SK-N-SH treated with all-trans-retinoic acid at 6 μM for 48 hours (cell line): ENCODE measurements at regions not wholly inside any gene's neighbourhood (a gene's known extent, or its start where the extent isn't known, plus 50 kb on each side); places are given as distances from the start of the nearest gene placed in this dataset.

Experiments used
- ATAC-seq: fragments of 200-7000 bp; cut with Tn5 transposase; 3 replicates; pipeline ENCODE4 v1.9.1; 2020; ENCODE audit warnings: mild to moderate bottlenecking, moderate library complexity
- ARNTL ChIP-seq: fragments of 450-650 bp; formaldehyde crosslinking; IDR thresholded peaks from 2 replicates; pipeline ENCODE4 v1.5.0; 2020; ENCODE audit warnings: low read depth, mild to moderate bottlenecking, moderate library complexity, borderline replicate concordance
- BACH2 ChIP-seq: fragments of 250-450 bp; sonication (Bioruptor Pico); IDR thresholded peaks from 2 replicates; pipeline ENCODE4 v1.9.0; 2021; ENCODE audit warnings: mild to moderate bottlenecking, borderline replicate concordance
- CSDC2 ChIP-seq: fragments of 250-450 bp; sonication (Bioruptor Pico); IDR thresholded peaks from 2 replicates; pipeline ENCODE4 v1.5.0; 2020; ENCODE audit warnings: mild to moderate bottlenecking, moderate library complexity
- CSRNP3 ChIP-seq: fragments of 250-450 bp; sonication (Bioruptor Pico); IDR thresholded peaks from 2 replicates; pipeline ENCODE4 v1.5.1; 2021; ENCODE audit warnings: mild to moderate bottlenecking, moderate library complexity
- ESRRG ChIP-seq: fragments of 250-450 bp; sonication (Bioruptor Pico); IDR thresholded peaks from 2 replicates; pipeline ENCODE4 v1.6.1; 2021; ENCODE audit warnings: mild to moderate bottlenecking
- GLIS3 ChIP-seq: fragments of 250-450 bp; sonication (Bioruptor Pico); IDR thresholded peaks from 2 replicates; pipeline ENCODE4 v1.5.0; 2020; ENCODE audit warnings: mild to moderate bottlenecking, moderate library complexity
- ISL1 ChIP-seq: fragments of 250-450 bp; sonication (Bioruptor Pico); IDR thresholded peaks from 2 replicates; pipeline ENCODE4 v2.1.2; 2022; ENCODE audit warnings: mild to moderate bottlenecking, moderate library complexity
- PPARA ChIP-seq: fragments of 250-450 bp; sonication (Bioruptor Pico); IDR thresholded peaks from 2 replicates; pipeline ENCODE4 v1.5.0; 2020; ENCODE audit warnings: mild to moderate bottlenecking, borderline replicate concordance
- RARB ChIP-seq: fragments of 250-450 bp; sonication (Bioruptor Pico); IDR thresholded peaks from 2 replicates; pipeline ENCODE4 v1.8.0; 2021; ENCODE audit warnings: mild to moderate bottlenecking, moderate library complexity
- SNAI2 ChIP-seq: fragments of 250-450 bp; sonication (Bioruptor Pico); IDR thresholded peaks from 2 replicates; pipeline ENCODE4 v1.5.0; 2020; ENCODE audit warnings: mild to moderate bottlenecking, moderate library complexity
- TCF4 ChIP-seq: fragments of 250-450 bp; sonication (Bioruptor Pico); IDR thresholded peaks from 2 replicates; pipeline ENCODE4 v1.8.0; 2021; ENCODE audit warnings: mild to moderate bottlenecking, moderate library complexity, borderline replicate concordance
- TOX ChIP-seq: fragments of 250-450 bp; sonication (Bioruptor Pico); IDR thresholded peaks from 2 replicates; pipeline ENCODE4 v1.8.0; 2021; ENCODE audit warnings: mild to moderate bottlenecking, moderate library complexity, borderline replicate concordance
- TSHZ2 ChIP-seq: fragments of 250-450 bp; sonication (Bioruptor Pico); IDR thresholded peaks from 2 replicates; pipeline ENCODE4 v1.5.0; 2020; ENCODE audit warnings: mild to moderate bottlenecking, moderate library complexity
- ZC3H10 ChIP-seq: fragments of 250-450 bp; sonication (Bioruptor Pico); IDR thresholded peaks from 2 replicates; pipeline ENCODE4 v1.5.1; 2021; ENCODE audit warnings: mild to moderate bottlenecking, moderate library complexity
- ZFP3 ChIP-seq: fragments of 250-450 bp; sonication (Bioruptor Pico); IDR thresholded peaks from 2 replicates; pipeline ENCODE4 v1.5.0; 2020; ENCODE audit warnings: mild to moderate bottlenecking, moderate library complexity
- ZFP30 ChIP-seq: fragments of 450-650 bp; formaldehyde crosslinking; IDR thresholded peaks from 2 replicates; pipeline ENCODE4 v1.5.0; 2022; ENCODE audit warnings: mild to moderate bottlenecking, moderate library complexity
- ZNF565 ChIP-seq: fragments of 450-650 bp; formaldehyde crosslinking; conservative IDR thresholded peaks from 2 replicates; pipeline ENCODE4 v1.5.0; 2020; ENCODE audit warnings: low read depth, mild to moderate bottlenecking, moderate library complexity
- ZNF70 ChIP-seq: fragments of 450-650 bp; formaldehyde crosslinking; IDR thresholded peaks from 2 replicates; pipeline ENCODE4 v1.5.0; 2020; ENCODE audit warnings: mild to moderate bottlenecking, moderate library complexity
- ZNF8 ChIP-seq: fragments of 450-650 bp; formaldehyde crosslinking; IDR thresholded peaks from 2 replicates; pipeline ENCODE4 v1.5.0; 2020; ENCODE audit warnings: mild to moderate bottlenecking, moderate library complexity
- TF ChIP-seq, protein P1 (sequence below): fragments of 250-450 bp; sonication (Bioruptor Pico); IDR thresholded peaks from 2 replicates; pipeline ENCODE4 v1.5.1; 2020; ENCODE audit warnings: low read depth, mild to moderate bottlenecking, moderate library complexity

DNA sequence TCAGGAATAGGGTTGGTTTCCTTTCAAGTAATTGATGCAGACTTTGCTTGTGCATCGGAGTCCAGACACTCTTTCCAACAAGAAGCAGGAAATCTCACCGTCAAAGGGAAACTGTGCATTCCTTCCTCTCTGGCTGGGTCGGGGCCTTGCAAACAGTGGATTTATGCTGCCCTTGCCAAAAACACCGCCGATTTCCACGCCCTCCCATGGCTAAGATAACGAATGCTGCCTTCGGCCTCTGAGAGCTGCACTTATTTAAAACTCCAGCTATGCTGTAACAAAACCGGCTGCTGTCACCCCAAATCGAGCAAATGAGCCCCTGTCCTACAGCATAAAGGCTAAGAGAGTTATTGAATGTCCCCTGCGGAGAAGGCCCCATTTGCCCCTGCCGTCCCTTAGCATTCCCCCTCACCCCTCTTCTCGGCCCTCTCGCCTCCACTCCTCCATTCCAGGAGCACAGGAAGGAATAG lies 275.5 kb upstream of the IRX5 start:
- ATAC-seq = no peak
- no peak for TF ChIP-seq CSDC2 (CRISPR knock-in tag)
- TF ChIP-seq ZNF565 (CRISPR knock-in tag) = no peak
- no peak for TF ChIP-seq ISL1 (CRISPR knock-in tag)
- no peak for TF ChIP-seq TOX (CRISPR knock-in tag)
- no peak for TF ChIP-seq ZFP30 (CRISPR knock-in tag)
- TF ChIP-seq GLIS3 (CRISPR knock-in tag) = no peak
- TF ChIP-seq TSHZ2 (CRISPR knock-in tag) = no peak
- no peak for TF ChIP-seq PPARA (CRISPR knock-in tag)
- TF ChIP-seq ZNF8 (CRISPR knock-in tag) = no peak
- no peak for TF ChIP-seq TCF4

DNA sequence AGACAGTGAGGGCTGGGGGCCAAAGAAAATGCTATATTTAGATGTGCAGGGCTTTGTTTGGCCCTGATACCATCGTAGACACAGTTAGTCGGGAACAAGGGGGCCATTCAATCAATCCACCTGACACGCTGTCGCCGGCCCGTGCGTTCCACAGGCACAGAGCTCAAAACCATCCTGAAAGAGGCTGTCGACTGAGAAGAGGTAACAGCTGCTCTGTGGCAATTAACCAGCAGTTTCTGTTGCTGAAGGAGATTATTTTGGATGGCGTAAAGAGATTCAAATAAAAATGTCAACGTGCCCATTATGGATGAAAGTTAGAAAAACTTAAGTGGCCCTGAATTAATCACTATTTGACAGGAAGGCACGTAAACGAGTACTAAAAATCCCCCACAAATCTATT lies 276.2 kb upstream of the IRX5 start:
- ATAC-seq = no peak
- TF ChIP-seq ZFP30 (CRISPR knock-in tag) (no peak), GLIS3 (CRISPR knock-in tag) (no peak), TOX (CRISPR knock-in tag) (no peak), ZNF565 (CRISPR knock-in tag) (no peak), ZC3H10 (no peak), ISL1 (CRISPR knock-in tag) (no peak)
- TF ChIP-seq, protein P1, sequence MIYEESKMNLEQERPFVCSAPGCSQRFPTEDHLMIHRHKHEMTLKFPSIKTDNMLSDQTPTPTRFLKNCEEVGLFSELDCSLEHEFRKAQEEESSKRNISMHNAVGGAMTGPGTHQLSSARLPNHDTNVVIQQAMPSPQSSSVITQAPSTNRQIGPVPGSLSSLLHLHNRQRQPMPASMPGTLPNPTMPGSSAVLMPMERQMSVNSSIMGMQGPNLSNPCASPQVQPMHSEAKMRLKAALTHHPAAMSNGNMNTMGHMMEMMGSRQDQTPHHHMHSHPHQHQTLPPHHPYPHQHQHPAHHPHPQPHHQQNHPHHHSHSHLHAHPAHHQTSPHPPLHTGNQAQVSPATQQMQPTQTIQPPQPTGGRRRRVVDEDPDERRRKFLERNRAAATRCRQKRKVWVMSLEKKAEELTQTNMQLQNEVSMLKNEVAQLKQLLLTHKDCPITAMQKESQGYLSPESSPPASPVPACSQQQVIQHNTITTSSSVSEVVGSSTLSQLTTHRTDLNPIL (CRISPR knock-in tag) = no peak

DNA sequence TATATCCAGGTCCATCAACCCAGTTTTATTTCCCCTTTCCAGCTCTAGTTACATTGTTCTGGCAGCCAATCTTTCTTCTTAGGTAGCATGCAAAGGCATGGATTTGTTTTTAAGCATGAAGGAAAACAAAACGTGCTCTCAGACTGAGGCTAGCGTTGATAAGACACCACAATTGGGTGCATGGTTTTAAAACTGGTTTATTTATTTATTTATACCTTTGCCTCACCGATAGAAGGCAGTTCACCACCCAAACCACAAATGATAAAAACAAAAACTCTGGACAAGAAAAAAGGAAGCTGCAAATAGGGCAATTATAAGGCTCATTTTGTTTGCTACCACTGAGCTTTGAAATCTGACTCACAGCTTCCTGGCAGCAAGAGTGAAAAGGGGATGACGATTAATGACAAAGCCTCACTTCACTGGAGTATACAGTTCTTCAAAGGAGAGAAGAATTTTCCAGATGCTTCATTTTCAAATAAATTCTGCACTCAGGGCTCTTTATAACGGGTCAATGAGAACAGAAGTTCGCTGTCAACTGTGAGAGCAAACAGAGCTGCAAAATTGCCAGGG lies 278.4 kb upstream of the IRX5 start:
- ATAC-seq = no peak
- TF ChIP-seq PPARA (CRISPR knock-in tag) = no peak
- TF ChIP-seq ESRRG (CRISPR knock-in tag) = no peak
- TF ChIP-seq, protein P1 (CRISPR knock-in tag) = no peak
- TF ChIP-seq SNAI2 (CRISPR knock-in tag) = no peak
- no peak for TF ChIP-seq TSHZ2 (CRISPR knock-in tag)
- no peak for TF ChIP-seq ZC3H10
- no peak for TF ChIP-seq TOX (CRISPR knock-in tag)
- no peak for TF ChIP-seq ZFP3
- no peak for TF ChIP-seq CSDC2 (CRISPR knock-in tag)
- TF ChIP-seq BACH2 (CRISPR knock-in tag) = no peak
- TF ChIP-seq RARB (CRISPR knock-in tag) = no peak
- TF ChIP-seq TCF4 = no peak
- TF ChIP-seq ZNF70 (CRISPR knock-in tag) = no peak
- TF ChIP-seq CSRNP3 (CRISPR knock-in tag) = no peak
- no peak for TF ChIP-seq GLIS3 (CRISPR knock-in tag)
- TF ChIP-seq ARNTL (CRISPR knock-in tag) = no peak
